ENCODE measurements at regions not wholly inside any gene's neighbourhood (a gene's known extent, or its start where the extent isn't known, plus 50 kb on each side); places are given as distances from the start of the nearest gene placed in this dataset.

GRCh38 chr14:66238969-66239368, 247.2 kb upstream of the CCDC196 start:
- ChIA-PET POLR2A (no interaction called here), RAD21 (ENCODE audit: unreplicated experiment) (no interaction called here), CTCF (no interaction called here), SMC1A (ENCODE audit: uncharacterized antibody, unreplicated experiment) (interaction anchor here (0.6 kb wide), 1 partner anchor 200 kb away, joined by 6 read pairs; no protein-coding TSS in a partner anchor)
- ATAC-seq: no peak
- intact Hi-C loops (cut with micrococcal nuclease; ENCODE audit: unreplicated experiment) (no loop called here), in situ Hi-C loops (cut with MboI) (no loop called here)
- H2AFZ ChIP-seq (ENCODE audit: control insufficient read depth, low read depth, low read length): no peak overlapping the region
- no peak overlapping the region for H3K4me3 ChIP-seq
- BruUV-seq (replicated peaks): no TSS peak
- TF ChIP-seq POLR2AphosphoS2 (IDR thresholded peaks at IDR 0.05; ENCODE audit: low read depth, low read length) (no peak), BMI1 (IDR thresholded peaks at IDR 0.05; ENCODE audit: borderline replicate concordance) (no peak), CREB1 (IDR thresholded peaks at IDR 0.05; ENCODE audit: low read depth) (no peak), NFYB (IDR thresholded peaks at IDR 0.05; ENCODE audit: insufficient read depth, low read depth, low read length) (no peak), YY1 (IDR thresholded peaks at IDR 0.05; ENCODE audit: low read depth, low read length) (no peak), TCF3 (IDR thresholded peaks at IDR 0.05; ENCODE audit: borderline replicate concordance, insufficient read depth, low read depth, low read length) (no peak), FOXM1 (IDR thresholded peaks at IDR 0.05; ENCODE audit: low read depth, low read length) (no peak), MEF2A (IDR thresholded peaks at IDR 0.05; ENCODE audit: insufficient read depth, low read depth, low read length) (no peak), CHD2 (IDR thresholded peaks at IDR 0.05; ENCODE audit: borderline replicate concordance, low read depth, low read length) (no peak), ZNF207 (IDR thresholded peaks at IDR 0.05; ENCODE audit: borderline replicate concordance) (no peak)
- TF ChIP-seq, protein P1, sequence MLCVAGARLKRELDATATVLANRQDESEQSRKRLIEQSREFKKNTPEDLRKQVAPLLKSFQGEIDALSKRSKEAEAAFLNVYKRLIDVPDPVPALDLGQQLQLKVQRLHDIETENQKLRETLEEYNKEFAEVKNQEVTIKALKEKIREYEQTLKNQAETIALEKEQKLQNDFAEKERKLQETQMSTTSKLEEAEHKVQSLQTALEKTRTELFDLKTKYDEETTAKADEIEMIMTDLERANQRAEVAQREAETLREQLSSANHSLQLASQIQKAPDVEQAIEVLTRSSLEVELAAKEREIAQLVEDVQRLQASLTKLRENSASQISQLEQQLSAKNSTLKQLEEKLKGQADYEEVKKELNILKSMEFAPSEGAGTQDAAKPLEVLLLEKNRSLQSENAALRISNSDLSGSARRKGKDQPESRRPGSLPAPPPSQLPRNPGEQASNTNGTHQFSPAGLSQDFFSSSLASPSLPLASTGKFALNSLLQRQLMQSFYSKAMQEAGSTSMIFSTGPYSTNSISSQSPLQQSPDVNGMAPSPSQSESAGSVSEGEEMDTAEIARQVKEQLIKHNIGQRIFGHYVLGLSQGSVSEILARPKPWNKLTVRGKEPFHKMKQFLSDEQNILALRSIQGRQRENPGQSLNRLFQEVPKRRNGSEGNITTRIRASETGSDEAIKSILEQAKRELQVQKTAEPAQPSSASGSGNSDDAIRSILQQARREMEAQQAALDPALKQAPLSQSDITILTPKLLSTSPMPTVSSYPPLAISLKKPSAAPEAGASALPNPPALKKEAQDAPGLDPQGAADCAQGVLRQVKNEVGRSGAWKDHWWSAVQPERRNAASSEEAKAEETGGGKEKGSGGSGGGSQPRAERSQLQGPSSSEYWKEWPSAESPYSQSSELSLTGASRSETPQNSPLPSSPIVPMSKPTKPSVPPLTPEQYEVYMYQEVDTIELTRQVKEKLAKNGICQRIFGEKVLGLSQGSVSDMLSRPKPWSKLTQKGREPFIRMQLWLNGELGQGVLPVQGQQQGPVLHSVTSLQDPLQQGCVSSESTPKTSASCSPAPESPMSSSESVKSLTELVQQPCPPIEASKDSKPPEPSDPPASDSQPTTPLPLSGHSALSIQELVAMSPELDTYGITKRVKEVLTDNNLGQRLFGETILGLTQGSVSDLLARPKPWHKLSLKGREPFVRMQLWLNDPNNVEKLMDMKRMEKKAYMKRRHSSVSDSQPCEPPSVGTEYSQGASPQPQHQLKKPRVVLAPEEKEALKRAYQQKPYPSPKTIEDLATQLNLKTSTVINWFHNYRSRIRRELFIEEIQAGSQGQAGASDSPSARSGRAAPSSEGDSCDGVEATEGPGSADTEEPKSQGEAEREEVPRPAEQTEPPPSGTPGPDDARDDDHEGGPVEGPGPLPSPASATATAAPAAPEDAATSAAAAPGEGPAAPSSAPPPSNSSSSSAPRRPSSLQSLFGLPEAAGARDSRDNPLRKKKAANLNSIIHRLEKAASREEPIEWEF (IDR thresholded peaks at IDR 0.05; ENCODE audit: insufficient replicate concordance, low read depth, low read length): no peak
- H3K9me3 ChIP-seq (replicated peaks; ENCODE audit: control insufficient read depth, insufficient read depth, low read length): no peaks in the 10 kb centered on the region
- H4K20me1 ChIP-seq (ENCODE audit: control insufficient read depth, insufficient read depth): no peaks in the 10 kb centered on the region
- WGBS (ENCODE audit: insufficient coverage, insufficient replicate concordance, low lambda C conversion rate, missing lambda C conversion rate): 0% methylated on average over 1 of the region's 1 CpG
- no peaks in the 10 kb centered on the region; a peak in 2 of 4 replicates for H3K27me3 ChIP-seq (replicated peaks in 1 of 2; ENCODE audit: control insufficient read depth in 2 of 2, insufficient read depth in 2 of 2, low read length in 1 of 2)
- H3K4me1 ChIP-seq (ENCODE audit: control insufficient read depth, insufficient read depth, low read length): no peaks in the 10 kb centered on the region
- FAIRE-seq: no peak
- no peak overlapping the region for H3K9ac ChIP-seq (ENCODE audit: control insufficient read depth, insufficient read depth, low read length)
- no peak overlapping the region for H3K27ac ChIP-seq (ENCODE audit: control insufficient read depth, insufficient read depth)
- H3K79me2 ChIP-seq (ENCODE audit: control insufficient read depth, insufficient read depth, low read length): no peaks in the 10 kb centered on the region
- no peak overlapping the region for H3K4me2 ChIP-seq (ENCODE audit: control insufficient read depth, insufficient read depth)
- H3K36me3 ChIP-seq (ENCODE audit: control insufficient read depth in 2 of 2, insufficient read depth in 2 of 2, low read length in 1 of 2): no peaks in the 10 kb centered on the region
- DNase-seq (ENCODE audit: low read depth, low spot score): no peak

Measured in GM12878 (cell line).